22Rv1 (cell line): ENCODE measurements at regions not wholly inside any gene's neighbourhood (a gene's known extent, or its start where the extent isn't known, plus 50 kb on each side); places are given as distances from the start of the nearest gene placed in this dataset.

Experiments used
- H3K27ac ChIP-seq: fragments of 450-650 bp; 2 replicates; pipeline ENCODE4 v1.5.1; 2017
- CTCF ChIP-seq: fragments of 450-650 bp; IDR thresholded peaks from 2 replicates; pipeline ENCODE4 v1.5.1; 2017; ENCODE audit warnings: mild to moderate bottlenecking
- ZFX ChIP-seq: fragments of 450-650 bp; IDR thresholded peaks from 2 replicates; pipeline ENCODE4 v1.6.1; 2017; ENCODE audit warnings: antibody characterized with exemption, borderline replicate concordance

GRCh38 chr21:28798798-28799197 lies 193.9 kb downstream of the LTN1 start:
- TF ChIP-seq CTCF (no peak), ZFX (no peak)
- no peak overlapping the region for H3K27ac ChIP-seq

- H3K27ac ChIP-seq = no peak overlapping the region
- TF ChIP-seq ZFX (no peak), CTCF (no peak)
Observed at GRCh38 chr21:28795251-28795650, 197.4 kb downstream of the LTN1 start.

GRCh38 chr21:28794371-28794851 lies 198.3 kb downstream of the LTN1 start:
- H3K27ac ChIP-seq = peak overlapping the region; percentile 13
- TF ChIP-seq ZFX (no peak), CTCF (no peak)

- TF ChIP-seq ZFX (no peak), CTCF (no peak)
- no peak overlapping the region for H3K27ac ChIP-seq
Observed at GRCh38 chr21:28793043-28793442, 199.6 kb downstream of the LTN1 start.

GRCh38 chr21:28791595-28792282 lies 200.9 kb downstream of the LTN1 start:
- no peak overlapping the region for H3K27ac ChIP-seq
- TF ChIP-seq ZFX (no peak), CTCF (no peak)

- no peak for TF ChIP-seq ZFX
- TF ChIP-seq CTCF = no peak
- H3K27ac ChIP-seq = no peak overlapping the region
Observed at GRCh38 chr21:28790335-28790734, 202.3 kb downstream of the LTN1 start.

GRCh38 chr21:28789523-28789922 lies 203.2 kb downstream of the LTN1 start:
- no peak for TF ChIP-seq CTCF
- no peak for TF ChIP-seq ZFX
- H3K27ac ChIP-seq = no peak overlapping the region
